Astrocyte of the spinal cord (primary cell): ENCODE measurements at regions not wholly inside any gene's neighbourhood (a gene's known extent, or its start where the extent isn't known, plus 50 kb on each side); places are given as distances from the start of the nearest gene placed in this dataset.
A peak's percentile ranks its signal among the peaks of the same experiment; 100 is the strongest.

Experiments
- DNase-seq: peaks from one replicate; pipeline ENCODE4 v3.0.0; 2011; ENCODE audit warnings: low read depth, low spot score
- H3K4me3 ChIP-seq: 2 replicates; pipeline ENCODE4 v1.5.1; 2011; ENCODE audit warnings: low read depth, mild to moderate bottlenecking, low read length, moderate library complexity
- in situ Hi-C: cut with HindIII; loops from 2 replicates; pipeline ENCODE4 v1.10.0; 2017; ENCODE audit warnings: low sequenced_read_pairs
- TF ChIP-seq, protein P1 (sequence below): IDR thresholded peaks from 2 replicates; pipeline ENCODE4 v1.5.1; 2012; ENCODE audit warnings: low read depth, mild to moderate bottlenecking, low read length, inconsistent platforms

DNA sequence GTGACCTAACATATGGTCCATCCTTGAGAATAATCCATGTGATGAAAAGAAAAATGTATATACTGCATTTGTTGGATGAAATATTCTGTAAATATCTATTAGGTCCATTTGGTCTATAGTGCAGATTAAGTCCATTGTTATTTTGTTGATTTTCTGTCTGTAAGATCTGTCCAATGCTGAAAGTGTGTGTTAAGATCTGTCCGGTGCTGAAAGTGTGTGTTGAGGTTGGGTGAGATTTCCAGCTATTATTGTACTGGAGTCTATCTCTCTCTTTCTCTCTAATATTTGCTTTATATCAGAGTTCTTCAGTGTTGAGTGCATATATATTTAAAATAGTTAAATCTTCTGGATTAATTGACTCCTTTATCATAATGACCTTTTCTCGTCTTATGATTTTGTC is 828.8 kb upstream of the CRIM1 start:
- in situ Hi-C loops: no loop called here

DNA sequence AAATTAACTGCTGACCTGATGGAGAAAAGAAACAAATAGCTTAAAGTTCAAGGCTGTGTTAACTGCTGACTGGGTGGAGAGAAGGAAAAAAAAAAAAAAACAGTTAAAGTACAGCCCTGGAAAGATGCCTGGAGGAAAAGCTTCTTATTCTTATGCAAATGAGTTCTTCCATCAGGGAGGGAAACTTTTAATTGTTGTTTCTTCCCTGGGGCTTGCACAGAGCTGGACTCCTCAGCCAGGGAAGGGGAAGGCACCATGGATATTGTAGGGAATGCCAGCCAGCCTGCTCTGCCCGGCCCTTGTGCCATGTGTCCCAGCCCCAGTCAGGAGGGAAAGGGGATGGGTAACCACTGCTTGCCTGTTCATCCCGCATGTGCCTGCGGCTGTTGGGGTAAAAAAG is 833.1 kb upstream of the CRIM1 start:
- no peak for DNase-seq
- in situ Hi-C loops: no loop called here
- no peak overlapping the region for H3K4me3 ChIP-seq
- TF ChIP-seq, protein P1, sequence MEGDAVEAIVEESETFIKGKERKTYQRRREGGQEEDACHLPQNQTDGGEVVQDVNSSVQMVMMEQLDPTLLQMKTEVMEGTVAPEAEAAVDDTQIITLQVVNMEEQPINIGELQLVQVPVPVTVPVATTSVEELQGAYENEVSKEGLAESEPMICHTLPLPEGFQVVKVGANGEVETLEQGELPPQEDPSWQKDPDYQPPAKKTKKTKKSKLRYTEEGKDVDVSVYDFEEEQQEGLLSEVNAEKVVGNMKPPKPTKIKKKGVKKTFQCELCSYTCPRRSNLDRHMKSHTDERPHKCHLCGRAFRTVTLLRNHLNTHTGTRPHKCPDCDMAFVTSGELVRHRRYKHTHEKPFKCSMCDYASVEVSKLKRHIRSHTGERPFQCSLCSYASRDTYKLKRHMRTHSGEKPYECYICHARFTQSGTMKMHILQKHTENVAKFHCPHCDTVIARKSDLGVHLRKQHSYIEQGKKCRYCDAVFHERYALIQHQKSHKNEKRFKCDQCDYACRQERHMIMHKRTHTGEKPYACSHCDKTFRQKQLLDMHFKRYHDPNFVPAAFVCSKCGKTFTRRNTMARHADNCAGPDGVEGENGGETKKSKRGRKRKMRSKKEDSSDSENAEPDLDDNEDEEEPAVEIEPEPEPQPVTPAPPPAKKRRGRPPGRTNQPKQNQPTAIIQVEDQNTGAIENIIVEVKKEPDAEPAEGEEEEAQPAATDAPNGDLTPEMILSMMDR: no peak

More for the DNA sequence above, 828.8 kb upstream of the CRIM1 start:
- no peak overlapping the region for H3K4me3 ChIP-seq
- DNase-seq: peak; percentile 5
- TF ChIP-seq, protein P1: no peak

DNA sequence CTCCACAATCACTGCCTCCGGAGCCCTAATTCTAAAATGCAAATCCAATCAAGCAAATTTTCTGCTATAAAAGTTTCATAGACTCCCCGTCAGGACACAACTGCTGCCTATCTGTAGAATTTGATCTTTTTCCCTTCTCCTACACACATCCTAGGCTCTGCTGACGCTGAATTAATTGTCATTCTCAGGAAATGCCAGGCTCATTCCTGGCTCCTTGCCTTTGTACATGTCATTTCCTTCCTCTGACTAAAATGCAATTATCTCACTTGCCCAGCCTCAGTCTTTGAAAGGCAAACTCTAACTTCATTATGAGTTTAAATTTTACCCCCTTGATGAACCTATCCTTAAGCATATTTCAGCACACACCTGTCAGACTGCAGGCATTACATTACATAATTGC is 844.9 kb upstream of the CRIM1 start:
- in situ Hi-C loops: no loop called here
- TF ChIP-seq, protein P1: no peak
- H3K4me3 ChIP-seq: no peak overlapping the region
- no peak for DNase-seq

DNA sequence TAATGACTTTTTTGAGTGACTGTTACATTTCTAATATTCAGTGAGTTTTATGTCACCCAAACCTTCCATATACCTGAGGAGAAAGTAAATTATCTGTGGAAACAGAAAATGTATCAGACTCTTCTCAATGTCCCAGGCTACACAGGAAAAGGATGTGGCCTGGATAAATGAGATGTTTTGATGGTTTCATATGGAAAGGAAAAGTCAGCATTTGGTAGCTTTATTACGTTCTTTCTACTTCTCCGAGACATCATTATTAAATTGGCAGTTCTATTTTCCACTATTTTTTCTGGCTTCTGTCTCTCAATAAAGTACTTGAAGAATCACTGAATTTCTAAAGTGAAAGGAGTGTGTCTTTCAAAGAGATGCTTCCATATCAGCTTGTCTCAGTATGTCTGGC is 847.0 kb upstream of the CRIM1 start:
- TF ChIP-seq, protein P1: no peak
- in situ Hi-C loops: no loop called here
- H3K4me3 ChIP-seq: no peak overlapping the region
- DNase-seq: no peak

DNA sequence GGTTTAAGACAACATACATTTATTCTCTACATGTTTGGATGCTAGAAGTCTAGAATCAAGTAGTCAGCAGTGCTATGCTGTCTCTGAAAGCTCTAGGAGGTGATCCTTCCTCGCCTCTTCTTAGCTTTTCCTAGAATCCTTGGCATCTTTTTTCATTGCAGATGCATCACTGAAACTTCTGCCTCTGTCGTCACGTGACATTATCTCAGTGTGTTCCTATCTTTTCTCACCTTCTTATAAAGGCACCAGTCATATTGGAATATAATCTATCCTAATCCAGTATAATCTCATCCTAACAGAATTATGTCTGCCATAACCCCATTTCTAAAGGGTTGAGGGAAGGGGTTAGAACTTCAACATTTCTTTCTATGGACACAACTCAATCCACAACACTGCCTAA is 851.2 kb upstream of the CRIM1 start:
- in situ Hi-C loops: no loop called here
- no peak overlapping the region for H3K4me3 ChIP-seq
- DNase-seq: no peak
- TF ChIP-seq, protein P1: no peak

DNA sequence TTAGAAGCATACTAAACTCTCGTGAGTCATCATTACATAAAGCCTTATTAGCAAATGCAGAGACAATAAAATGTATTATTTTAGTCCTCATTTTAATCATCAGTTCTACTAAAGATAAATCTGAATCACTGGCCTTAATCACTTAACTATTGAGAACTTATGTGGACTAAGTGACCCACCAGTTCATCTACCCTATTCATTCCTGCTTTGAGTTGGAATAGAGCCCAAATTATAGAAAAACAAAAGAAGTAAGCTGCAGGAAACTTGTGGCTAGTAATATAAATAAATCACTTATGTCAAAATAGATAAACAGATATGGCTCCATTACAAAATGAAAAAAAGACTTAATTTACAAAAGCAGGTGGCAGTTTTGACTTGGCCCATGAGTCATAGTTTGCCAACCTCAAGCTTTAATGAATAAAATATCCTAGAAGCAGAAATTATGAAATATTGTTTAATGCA is 851.8 kb upstream of the CRIM1 start:
- in situ Hi-C loops: no loop called here

More for the DNA sequence above, 851.8 kb upstream of the CRIM1 start:
- no peak overlapping the region for H3K4me3 ChIP-seq
- peak; percentile 6 for DNase-seq
- TF ChIP-seq, protein P1: no peak
